NCI-H2196 treated with DMSO at 0.1 percent for 48 hours (cell line): ENCODE measurements at regions not wholly inside any gene's neighbourhood (a gene's known extent, or its start where the extent isn't known, plus 50 kb on each side); places are given as distances from the start of the nearest gene placed in this dataset.

Source experiments
- DNase-seq: peaks from one replicate; lab custom pipeline; 2025; ENCODE audit not compliant: unreplicated experiment; lab: John Stamatoyannopoulos, UW

DNA sequence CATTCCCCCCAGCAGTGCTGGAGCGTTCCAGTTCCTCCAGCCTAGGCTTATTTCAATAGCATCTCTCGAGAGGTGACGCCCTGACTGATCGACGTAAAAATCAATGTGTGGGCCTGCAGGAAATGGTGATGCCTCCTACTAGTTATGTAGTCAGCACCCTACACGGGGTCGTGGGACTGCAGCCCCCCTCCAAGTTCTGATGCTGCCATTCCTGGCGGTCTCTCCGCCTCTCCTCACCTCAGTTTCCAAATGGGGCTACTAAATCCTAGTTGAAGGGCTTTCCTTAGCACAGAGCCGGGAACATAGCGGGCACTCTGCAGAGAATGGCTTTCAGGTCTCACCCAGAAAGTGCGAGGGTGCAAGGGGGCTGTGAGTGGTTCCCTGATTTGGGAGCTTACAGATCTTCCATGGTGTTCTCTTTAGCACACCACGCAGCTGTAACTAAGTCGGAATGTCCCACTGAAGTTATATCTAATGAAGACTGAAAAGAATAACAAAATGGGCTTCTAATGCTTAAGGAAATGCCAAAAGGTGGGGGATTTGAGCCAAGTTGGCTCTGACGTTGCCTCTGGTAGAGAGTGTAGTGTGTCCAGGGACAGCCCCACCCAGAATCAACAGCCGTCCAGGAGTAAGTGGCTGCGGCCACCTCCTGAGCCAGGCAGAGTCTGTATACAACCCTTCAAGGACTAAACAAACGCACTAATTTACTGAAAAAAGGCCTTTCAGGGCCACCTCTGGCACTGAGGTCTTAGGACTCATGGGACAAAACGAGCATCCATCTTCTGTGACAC is 299.7 kb upstream of the FOXF1 start:
- no peak for DNase-seq

DNA sequence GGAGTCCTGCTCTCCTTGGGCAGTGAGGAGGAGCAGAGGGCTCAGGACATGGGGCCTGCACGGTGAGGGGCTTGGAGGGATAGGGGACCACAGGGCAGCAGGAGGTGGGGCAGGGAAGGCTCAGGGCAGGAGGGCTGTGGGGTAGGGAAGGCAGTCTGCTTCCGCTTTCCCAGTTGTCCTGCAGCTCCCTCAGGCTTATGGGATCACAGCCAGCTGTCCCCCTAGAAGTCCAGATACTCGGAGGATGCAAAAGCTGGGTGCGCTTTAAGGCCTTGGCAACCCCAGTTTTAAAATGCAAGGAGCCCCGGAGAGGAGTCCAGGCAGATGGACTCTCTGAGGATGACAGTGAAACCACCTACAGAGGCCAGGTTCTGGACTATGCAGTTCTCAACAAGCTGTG is 299.1 kb upstream of the FOXF1 start:
- no peak for DNase-seq

DNA sequence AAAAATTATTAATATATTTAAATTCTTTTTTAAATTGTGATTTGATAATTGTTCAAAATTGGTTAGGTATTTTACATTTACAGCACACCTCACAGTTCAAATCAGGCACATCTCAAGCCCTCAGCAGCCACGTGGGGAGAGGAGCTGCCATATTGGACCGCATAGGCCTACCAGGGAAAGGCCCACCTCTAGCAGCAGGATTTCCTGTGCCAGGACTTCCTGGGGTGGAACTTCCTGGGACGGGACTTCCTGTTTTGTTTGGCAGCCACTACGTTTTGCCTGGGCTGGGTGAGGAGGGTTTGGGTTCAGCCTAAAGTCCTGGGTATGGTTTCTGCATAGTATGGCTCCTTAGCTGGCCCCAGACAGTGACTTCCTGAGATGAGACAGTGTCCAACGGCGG is 298.5 kb upstream of the FOXF1 start:
- DNase-seq: no peak

DNA sequence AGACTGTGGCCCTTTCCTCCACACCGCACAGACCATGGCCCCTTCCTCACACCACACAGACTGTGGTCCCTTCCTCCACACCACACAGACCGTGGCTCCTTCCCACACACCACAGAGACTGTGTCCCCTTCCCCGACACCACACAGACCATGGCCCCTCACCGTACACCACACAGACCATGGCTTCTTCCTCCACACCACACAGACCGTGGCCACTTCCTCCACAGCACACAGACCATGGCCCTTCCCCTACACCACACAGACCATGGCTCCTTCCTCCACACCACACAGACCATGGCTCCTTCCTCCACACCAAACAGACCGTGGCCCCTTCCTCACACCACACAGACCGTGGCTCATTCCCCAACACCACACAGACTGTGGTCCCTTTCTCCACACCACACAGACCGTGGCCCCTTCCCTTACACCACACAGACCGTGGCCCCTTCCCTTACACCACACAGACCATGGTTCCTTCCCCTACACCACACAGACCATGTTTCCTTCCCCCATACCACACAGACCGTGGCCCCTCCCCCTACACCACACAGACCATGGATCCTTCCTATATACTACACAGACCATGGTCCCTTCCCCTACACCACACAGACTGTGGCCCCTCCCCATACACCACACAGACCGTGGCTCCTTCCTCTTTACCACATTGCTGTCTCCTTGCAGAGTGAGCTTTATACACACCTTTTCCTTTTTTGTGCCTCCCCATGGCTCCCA is 297.5 kb upstream of the FOXF1 start:
- DNase-seq: no peak

DNA sequence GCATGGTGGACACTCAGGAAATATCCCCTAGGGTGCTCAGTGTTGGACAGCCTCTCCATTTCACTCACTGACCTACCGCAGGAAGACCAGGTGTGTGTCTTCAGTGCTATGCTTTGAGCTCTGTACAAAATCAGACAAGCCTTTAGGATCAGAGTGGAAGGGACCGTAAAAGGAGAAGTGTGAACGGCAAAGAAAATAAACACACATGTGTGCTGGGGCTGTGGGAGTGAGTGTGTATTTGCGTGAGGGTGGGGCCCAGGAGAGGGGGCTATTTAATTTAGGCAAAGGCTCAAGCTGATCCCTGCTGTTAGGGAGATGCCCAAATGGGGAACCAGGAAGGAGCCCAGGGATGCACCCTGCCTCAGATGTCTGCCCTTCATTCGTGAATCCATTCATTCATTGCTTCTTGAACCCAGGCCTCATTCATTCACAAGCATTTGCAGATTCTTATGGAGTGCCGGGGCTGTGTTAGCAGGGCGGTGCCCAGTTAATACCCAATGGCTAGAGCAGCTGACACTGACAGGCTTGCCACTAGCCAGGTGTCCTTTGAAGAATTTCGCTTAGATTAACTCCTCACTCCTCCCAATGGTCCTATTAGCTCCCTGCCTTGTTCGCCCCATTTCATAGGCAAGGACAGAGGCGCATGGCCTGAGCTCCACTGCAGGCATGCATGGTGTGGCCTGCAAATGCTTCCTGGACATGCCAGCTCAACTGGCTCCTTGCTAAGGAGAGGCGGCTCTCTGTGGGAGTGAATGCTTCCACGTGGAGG is 296.7 kb upstream of the FOXF1 start:
- no peak for DNase-seq

DNA sequence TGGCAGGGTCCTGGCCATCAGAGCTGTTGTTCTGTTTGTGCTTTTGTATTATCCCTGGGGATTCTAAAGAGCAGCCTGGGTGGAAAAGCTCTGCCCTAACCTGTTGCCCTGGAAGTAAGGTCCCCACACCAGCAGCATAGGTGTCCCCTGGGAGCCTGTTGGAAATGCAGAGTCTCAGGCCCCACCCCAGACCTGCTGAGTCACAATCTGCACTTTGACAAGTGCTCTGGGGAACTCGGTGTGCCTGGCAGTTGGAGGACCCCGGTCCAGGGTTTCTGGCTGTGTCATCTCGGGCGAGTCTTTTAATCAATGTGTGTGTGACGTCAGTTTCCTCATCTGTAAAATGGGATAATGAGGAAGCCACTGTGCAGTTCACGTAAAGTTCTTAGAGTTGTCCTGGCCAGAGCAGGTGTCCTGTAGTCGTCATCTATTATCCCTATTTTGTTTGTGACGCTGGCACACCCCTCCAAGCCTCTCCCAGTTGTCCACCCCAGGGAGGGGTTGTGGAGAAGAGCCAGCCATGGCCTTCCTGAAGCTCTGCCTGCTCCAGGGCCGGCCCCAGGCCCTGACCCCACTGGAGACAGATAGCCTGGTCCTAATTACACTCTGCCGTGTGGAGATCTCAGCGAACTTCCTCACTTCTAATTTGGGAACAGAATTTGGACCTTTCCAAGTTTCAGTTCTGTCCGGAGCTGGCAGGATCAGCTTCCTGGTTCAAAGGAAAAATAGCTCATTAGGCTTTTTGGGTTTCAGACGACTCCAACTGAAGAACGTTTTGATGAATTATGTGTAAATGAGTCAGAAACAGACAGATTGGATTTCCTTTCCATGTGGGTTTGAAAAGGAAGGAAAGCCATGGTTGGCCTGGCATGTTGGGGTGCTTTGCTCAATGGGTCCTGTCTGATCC is 295.7 kb upstream of the FOXF1 start:
- no peak for DNase-seq

DNA sequence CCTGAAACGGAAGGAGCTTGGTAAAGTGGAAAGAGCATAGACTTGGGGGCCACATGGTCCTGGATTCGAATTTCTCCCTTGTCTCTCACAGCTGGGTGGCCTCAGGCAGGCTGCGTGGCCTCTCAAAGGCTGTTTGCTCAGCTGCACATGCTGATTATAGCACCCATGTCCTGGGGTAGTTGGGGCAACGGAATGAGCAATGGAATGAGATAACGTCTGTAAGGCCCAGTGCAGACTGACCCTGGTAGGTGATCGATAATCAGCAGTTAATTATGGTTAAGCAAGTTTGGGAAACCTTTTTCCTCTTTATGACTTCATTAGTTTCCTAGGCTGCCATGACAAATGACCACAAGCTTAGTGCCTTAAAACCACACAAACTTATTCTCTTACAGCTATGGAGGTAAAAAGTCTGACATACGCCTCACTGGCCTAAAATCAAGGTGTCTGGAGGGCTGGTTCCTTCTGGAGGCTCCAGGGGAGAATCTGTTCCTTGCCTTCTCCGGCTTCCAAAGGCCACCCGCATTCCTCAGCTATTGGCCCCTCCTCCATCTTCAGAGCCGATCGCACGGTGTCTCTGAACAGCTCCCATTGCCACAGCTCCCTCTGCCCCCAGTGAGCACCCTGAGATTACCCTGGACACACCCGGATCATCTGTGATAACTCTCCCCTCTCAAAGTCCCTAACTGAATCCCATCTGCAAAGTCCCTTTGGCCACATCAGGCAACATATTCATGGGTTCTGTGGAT is 294.9 kb upstream of the FOXF1 start:
- no peak for DNase-seq

DNA sequence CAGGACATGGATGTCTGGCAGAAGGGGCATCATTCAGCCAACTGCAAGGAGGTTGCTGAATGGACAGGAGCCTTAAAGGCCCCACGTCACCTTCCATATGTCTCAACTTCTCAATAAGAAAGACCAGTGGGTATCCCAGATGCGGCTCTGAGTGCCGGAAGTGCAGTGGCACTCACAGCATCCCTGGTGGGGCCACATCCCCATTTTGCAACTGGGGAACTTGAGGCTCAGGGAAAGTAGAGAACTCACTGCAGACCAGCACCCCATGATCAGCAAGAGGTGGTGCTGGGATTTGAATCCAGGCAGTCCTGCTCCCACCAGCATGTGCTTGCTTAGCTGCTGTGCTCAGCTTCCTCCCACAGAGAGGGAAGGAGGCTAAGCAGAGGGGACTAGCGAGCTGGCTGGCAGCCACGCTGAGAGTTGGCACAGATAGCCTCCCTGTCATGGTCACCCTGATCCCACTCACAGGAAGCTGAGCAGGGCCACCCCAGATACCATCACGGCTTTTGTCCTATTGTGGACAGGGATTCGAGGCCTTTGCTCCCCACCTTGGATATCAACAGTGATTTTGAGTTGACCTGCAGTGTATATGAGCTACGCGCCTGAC is 294.2 kb upstream of the FOXF1 start:
- DNase-seq: no peak

DNA sequence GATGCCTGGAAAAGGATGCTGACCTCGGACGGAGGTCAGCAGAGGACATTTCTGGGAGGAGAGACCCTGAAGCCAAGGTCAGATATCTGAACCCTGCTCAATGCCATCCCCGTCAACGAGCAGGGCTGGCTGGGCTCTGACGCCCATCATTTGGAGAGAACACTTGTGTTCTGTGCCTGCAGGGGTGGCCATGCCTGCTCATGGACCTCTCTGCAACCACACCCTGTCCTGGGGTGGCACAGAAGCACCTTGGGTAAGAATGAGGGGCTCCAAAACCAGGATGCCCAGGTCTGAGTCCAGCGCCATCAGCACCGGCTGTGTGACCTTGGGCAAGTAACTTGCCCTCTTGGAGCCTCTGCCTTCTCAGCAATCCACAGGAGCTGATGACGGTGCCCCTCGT is 293.7 kb upstream of the FOXF1 start:
- DNase-seq: no peak

DNA sequence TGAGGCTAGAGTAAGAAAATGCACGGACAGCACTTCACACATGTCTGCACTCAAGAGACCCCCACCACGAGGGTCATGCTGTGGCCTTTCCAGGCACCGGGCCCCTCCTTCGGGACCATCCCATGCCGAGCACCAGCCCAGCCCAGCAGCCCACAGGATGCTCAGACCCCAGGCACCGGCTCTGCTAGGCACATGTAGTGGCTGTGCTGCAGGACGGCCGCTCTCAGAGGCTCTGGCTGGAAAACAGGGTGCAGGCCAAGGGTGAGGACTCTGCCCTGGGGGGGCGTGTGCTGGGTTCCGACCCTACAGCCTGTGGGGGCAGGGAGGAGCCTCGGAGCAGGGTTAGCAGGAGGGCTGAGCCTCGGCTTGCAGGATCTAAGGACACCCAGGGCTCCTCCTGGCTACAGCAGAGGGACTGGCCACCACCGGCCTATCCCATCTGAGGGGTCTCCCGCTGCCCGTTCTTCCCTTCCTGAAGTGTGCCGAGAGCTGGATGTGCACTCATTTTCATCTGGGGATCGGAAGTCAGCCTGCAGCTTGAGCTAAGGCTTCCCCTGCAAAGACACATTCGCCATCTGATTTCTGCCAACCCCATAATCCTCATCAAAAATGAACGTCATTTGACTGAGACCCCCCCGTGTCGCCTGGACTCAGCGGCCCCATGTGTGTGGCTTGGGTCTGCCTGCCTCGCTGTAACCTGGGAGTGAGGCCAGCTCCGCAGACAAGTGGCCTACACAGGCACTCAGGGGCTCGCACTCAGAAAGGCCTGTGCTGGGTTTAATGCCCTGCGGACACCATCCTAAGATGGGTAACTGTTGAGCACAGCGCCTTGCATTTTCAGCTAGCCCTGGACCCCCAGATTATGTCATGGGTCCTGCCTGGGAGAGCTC is 293.1 kb upstream of the FOXF1 start:
- no peak for DNase-seq

DNA sequence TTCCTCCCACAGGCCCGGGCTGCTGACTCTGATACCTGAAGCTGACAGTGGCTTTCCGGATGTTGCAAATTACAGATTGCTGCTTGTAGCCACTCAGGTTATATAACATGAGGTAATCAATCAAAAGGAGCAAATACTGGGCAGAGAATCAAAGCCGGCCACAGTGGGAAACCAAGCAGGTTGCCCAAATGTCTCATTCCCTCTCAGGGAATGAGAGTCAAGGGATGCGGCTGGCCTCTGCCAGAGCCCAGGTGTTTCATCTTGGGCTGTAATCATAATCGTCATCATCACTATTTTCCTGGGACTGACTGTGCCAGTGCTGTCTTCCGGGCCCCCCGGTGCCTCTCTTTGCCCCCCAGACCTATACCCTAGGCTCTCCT is 292.4 kb upstream of the FOXF1 start:
- no peak for DNase-seq

DNA sequence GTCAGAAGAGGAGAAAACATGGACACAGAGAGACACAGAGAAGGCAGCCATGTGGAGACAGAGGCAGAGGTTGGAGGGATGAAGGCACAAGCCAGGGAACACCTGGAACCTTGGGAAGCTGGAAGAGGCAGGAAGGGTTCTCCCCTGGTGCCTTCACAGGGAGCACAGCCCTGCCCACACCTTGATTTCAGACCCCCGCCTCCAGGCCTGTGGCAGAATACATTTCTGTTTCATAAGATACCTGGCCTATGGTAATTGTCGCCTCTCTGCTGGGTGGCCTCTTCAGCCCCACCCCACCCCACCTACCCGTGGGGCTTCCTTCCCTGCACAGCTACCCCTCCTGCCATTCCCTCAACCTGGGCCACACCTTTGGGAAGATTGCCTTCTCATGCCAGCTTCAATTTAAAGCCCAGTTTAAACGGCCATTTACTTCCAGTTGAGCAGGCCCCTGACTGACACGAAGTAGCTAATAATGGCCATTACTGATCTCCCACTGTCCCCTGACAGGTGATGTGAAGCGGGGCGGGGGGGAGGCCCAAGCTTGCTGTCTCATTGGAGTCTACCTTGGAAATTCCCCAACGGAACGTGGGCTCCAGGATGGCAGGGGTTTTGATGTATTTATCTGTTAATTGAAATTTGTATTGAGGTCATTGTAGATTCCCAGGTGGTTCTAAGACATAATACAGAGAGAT is 291.7 kb upstream of the FOXF1 start:
- no peak for DNase-seq

DNA sequence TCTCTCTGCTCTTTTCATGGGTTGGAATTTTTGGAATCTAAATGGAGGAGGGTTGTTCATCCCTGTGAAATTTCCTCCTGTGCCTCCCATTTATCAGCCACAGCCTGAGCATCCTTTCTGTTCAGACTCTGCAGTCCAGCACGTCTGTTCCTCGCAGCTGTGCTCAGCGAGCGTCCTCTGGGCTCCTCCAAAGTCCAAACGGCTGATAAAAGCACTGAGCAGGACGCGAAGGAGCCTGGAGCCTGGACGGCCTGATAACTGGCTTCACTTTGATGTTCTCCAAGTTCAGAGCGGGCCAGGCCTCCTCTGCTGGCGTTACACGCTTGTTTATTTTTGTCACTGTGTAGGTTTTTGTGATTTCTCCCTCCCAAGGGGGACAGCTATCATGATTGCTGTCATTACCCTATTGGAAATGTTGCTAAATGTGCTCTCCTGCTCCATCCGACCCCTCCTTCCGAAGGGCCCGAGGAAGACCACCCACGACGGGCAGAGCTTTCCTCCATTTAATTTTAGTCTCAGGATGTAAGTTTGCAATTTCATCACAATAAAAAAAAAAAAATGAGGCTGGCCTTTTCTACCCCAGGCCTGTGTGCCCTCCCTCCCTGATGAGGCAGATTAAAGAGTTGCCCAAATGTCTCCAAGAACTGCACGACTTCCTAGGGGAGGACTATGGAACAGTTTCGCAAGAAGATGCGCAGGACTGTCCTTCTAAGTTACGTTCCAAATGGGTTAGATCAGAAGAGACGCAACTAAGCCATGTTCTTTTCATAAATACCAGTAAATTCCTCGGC is 290.5 kb upstream of the FOXF1 start:
- no peak for DNase-seq

DNA sequence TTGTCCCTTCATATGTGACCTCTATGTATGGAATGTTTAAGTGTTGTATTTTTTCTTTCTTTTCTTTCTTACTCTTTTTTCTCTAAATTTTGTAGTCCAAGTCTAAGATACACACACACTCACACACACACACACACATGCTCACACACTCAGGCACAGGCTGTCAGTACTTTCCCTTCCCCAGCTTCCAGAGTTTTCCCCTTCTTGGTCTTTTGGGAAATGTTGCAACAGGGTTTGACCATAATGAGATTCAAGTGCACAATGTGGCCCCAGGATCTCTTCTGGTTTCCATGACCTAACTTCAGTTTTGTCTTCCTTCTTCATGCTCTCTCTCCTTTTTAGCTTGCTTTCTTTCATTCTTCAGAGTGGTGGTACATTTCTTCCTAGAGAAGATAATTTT is 289.8 kb upstream of the FOXF1 start:
- DNase-seq: no peak

DNA sequence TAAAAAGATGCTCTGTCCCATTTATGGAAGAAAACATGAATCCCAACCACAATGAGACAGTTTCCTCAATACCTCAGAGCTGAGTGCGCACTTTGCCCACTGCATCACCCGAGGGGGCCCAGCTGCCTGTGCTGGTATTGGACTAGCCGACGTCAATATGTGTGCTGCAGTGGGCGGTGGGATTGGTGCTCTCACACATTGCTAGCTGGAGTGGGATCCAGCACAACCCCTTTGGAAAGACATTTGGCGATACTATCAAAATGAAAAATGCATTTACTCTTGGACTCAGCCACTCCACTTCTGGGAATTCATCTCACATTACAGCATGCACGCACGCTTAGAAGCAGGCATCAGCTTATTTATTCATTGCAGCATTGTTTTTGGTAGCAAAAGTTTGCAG is 289.2 kb upstream of the FOXF1 start:
- no peak for DNase-seq

DNA sequence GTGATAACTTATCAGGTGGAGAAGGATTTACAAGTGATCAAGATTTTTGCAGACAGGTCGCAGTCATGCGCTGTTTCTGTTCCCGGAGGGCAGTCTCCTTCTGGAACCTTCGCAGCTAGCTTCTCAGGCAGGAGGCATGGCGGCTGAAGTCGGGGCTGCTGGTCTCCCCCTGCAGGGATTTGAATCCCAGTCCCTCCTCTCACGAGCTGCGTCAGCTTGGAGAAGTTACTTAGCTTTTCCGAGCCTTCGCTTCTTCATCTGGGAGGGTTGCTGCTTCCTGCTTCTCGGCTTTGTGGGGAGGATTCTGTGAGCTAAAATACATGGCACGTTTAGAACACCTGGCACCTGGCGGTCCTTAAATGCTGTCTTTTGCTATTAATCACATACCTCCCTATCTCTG is 287.8 kb upstream of the FOXF1 start:
- DNase-seq: no peak

DNA sequence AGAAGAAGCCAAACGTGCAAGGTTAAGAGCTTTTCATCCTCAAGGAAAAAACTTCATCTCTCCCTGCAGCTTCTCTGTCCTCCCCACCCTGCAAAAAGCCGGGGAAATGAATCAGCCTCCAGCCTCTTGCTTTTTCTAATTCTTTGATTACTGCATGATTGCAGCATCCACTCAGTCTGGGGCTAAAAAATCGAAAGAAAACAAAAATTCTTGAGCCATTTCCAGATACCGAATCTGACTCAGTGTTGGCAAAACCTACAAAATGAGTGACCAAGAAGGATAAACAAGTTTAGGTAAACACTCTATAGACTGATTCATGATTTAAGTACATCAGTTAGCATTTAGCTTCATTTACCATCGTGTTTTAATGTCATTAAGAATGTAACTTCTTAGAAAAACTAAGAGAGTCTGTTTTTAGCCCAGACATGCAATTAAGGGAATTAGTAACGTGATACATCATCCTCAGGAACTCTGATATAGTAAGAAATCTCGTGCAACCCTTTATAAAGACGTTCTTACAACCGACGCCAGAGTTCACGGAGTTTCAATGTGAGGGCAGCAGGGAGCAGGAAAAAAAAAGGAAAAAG is 287.3 kb upstream of the FOXF1 start:
- DNase-seq: no peak
